ENCODE measurements at regions not wholly inside any gene's neighbourhood (a gene's known extent, or its start where the extent isn't known, plus 50 kb on each side); places are given as distances from the start of the nearest gene placed in this dataset.

DNA sequence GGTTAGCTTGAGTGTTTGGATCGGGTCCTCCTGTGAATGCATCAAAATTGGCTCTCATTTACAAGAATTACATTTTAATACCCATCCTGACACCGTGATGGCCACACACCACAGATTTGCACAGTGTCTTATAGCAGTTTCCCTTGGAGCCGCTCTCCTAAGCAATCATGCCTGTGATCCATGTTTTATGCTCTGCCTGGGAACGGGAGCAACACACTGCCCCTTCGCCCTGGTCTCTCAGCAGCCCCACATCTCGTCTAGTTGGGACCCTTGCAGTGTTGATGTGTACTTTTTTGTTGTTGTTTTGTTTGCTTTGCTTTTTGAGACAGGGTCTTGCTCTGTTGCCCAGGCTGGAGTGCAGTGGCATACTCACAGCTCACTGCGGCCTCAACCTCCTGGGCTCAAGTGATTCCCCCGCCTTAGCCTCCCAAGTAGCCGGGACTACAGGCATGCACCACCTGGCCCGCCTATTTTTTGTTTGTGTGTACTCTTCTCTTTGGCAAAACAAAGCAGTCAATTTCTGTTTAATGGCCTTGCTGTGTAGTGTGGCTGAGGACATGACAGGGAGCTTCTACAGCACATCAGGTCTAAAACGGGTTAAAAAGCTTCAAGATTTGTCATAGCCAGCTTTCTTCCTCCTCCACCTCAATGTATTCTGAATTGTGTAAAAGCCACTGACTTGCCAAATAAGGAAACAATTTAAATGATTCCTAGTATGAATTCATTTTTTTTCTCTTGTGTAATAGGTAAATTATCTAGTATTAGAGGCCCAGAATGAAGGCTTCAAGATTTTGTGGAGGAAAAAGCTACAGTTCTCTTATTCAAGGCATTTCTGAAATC, 101.6 kb upstream of the TBCA start (continued):
- TF ChIP-seq TOX (CRISPR knock-in tag; IDR thresholded peaks at IDR 0.05; ENCODE audit: borderline replicate concordance) (no peak), ZFP30 (CRISPR knock-in tag; IDR thresholded peaks at IDR 0.05) (no peak), ZNF8 (CRISPR knock-in tag; IDR thresholded peaks at IDR 0.05) (no peak), ZNF565 (CRISPR knock-in tag; conservative IDR thresholded peaks at IDR 0.05; ENCODE audit: low read depth) (no peak), BACH2 (CRISPR knock-in tag; IDR thresholded peaks at IDR 0.05; ENCODE audit: borderline replicate concordance) (no peak), ESRRG (CRISPR knock-in tag; IDR thresholded peaks at IDR 0.05) (no peak), ARNTL (CRISPR knock-in tag; IDR thresholded peaks at IDR 0.05; ENCODE audit: borderline replicate concordance, low read depth) (no peak), TCF4 (CRISPR knock-in tag; IDR thresholded peaks at IDR 0.05; ENCODE audit: borderline replicate concordance) (no peak), CSRNP3 (CRISPR knock-in tag; IDR thresholded peaks at IDR 0.05) (no peak), PPARA (CRISPR knock-in tag; IDR thresholded peaks at IDR 0.05; ENCODE audit: borderline replicate concordance) (no peak), GLIS3 (CRISPR knock-in tag; IDR thresholded peaks at IDR 0.05) (no peak), OSR1 (CRISPR knock-in tag; IDR thresholded peaks at IDR 0.05) (no peak)

DNA sequence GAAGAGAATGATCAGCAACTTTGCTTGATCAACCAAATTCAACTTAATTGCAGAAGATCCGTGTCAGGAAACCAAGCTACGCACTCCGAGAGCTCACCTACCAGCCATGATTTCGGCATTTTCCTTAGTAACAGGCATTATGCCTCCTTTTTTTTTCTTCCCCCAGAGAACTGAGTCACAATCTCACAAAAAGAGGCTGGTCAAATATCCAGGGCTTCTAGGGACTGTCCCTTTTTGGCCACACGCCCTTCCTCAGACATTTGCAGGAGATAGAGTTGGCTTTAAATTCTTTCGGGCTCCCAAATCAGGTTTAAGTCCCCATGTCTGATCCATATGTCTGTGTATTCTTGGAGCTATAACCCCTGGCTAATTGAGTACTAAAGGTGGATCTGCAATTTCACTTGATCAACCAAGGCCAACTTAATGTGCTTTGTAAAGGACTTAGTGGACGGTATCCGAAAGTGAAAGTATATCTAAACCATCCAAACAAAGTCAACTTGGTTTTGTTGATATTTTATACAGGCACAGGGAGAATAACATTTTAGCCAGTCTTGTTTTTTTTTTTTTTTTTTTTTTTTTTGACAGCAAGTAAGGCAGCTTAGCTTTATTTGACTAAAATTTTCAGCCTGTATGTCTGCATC, 100.8 kb upstream of the TBCA start:
- no peak for ATAC-seq
- no peak for TF ChIP-seq CSDC2 (CRISPR knock-in tag; IDR thresholded peaks at IDR 0.05)
- TF ChIP-seq ZNF8 (CRISPR knock-in tag; IDR thresholded peaks at IDR 0.05) = no peak

DNA sequence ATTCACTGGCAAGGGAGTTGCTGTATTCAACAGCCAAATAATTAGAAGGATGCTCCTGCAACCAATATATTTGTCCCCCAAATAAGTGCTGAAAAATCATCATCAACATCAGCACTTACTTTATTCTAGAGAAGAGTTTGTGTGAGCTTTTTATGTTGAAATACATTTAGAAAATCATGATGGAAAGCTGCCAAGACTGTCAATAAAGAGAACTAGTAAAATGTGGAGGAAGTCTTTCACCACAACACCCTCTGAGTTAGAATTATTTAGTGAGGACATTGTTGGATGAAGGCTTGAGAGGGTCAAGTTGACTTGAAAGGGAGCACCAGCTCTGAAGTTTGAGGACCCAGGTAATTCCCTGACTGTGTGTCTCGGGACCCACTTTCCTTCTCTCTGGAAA, 100.2 kb upstream of the TBCA start:
- no peak for ATAC-seq
- TF ChIP-seq BACH2 (CRISPR knock-in tag; IDR thresholded peaks at IDR 0.05; ENCODE audit: borderline replicate concordance) (no peak), RARB (CRISPR knock-in tag; IDR thresholded peaks at IDR 0.05) (no peak), ZFP3 (CRISPR knock-in tag; IDR thresholded peaks at IDR 0.05) (no peak), ZFP30 (CRISPR knock-in tag; IDR thresholded peaks at IDR 0.05) (no peak), OSR1 (CRISPR knock-in tag; IDR thresholded peaks at IDR 0.05) (no peak), SNAI2 (CRISPR knock-in tag; IDR thresholded peaks at IDR 0.05) (no peak), TSHZ2 (CRISPR knock-in tag; IDR thresholded peaks at IDR 0.05) (no peak), POU6F1 (CRISPR knock-in tag; IDR thresholded peaks at IDR 0.05; ENCODE audit: borderline replicate concordance, low read depth) (no peak), ZC3H10 (CRISPR knock-in tag; IDR thresholded peaks at IDR 0.05) (no peak), ZNF8 (CRISPR knock-in tag; IDR thresholded peaks at IDR 0.05) (no peak)

GRCh38 chr5:77874691-77875090, 98.6 kb upstream of the TBCA start:
- TF ChIP-seq PPARA (CRISPR knock-in tag; IDR thresholded peaks at IDR 0.05; ENCODE audit: borderline replicate concordance) (no peak), ZC3H10 (CRISPR knock-in tag; IDR thresholded peaks at IDR 0.05) (no peak), ESRRG (CRISPR knock-in tag; IDR thresholded peaks at IDR 0.05) (no peak), BACH2 (CRISPR knock-in tag; IDR thresholded peaks at IDR 0.05; ENCODE audit: borderline replicate concordance) (no peak), TSHZ2 (CRISPR knock-in tag; IDR thresholded peaks at IDR 0.05) (no peak), GLIS3 (CRISPR knock-in tag; IDR thresholded peaks at IDR 0.05) (no peak), OSR1 (CRISPR knock-in tag; IDR thresholded peaks at IDR 0.05) (no peak), CSDC2 (CRISPR knock-in tag; IDR thresholded peaks at IDR 0.05) (no peak), TOX (CRISPR knock-in tag; IDR thresholded peaks at IDR 0.05; ENCODE audit: borderline replicate concordance) (no peak), POU6F1 (CRISPR knock-in tag; IDR thresholded peaks at IDR 0.05; ENCODE audit: borderline replicate concordance, low read depth) (no peak), TCF4 (CRISPR knock-in tag; IDR thresholded peaks at IDR 0.05; ENCODE audit: borderline replicate concordance) (no peak), ARNTL (CRISPR knock-in tag; IDR thresholded peaks at IDR 0.05; ENCODE audit: borderline replicate concordance, low read depth) (no peak), ZFP30 (CRISPR knock-in tag; IDR thresholded peaks at IDR 0.05) (no peak), PATZ1 (CRISPR knock-in tag; IDR thresholded peaks at IDR 0.05; ENCODE audit: borderline replicate concordance) (no peak)
- no peak for ATAC-seq
